ENCODE measurements at regions not wholly inside any gene's neighbourhood (a gene's known extent, or its start where the extent isn't known, plus 50 kb on each side); places are given as distances from the start of the nearest gene placed in this dataset.

DNA sequence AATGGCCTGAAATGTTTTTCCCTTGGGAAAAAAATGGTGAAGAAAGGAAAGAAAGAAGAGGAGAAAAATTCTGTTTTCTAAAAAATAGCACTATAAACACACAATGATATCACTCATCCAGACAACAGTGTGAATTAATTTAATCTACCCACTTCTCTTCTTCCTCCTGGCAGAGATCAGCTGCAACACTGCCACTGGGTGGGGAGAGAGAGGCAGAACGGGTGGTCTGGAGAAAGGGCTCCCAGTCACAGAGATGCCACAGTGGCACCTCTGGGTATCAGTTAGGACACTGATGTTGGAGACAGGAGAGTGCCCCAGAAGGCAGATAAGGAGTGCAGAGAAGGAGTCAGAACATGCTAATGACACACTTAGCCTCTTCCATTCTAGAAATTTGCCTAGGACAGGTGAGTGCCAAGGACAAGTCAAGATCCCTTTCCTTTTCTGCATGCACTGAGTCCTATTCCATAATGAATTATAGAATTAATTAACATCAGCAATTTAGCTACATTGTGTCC is 168.6 kb downstream of the SUCLA2 start:
- Histone ChIP-seq H3K4me3 (ENCODE audit: insufficient read depth, low read depth, low read length) (no peak overlapping the region), H3K36me3 (ENCODE audit: control insufficient read depth, insufficient read depth, low read length) (no peaks in the 10 kb centered on the region), H3K27ac (ENCODE audit: insufficient read depth, low read depth, low read length, poor library complexity, severe bottlenecking) (no peak overlapping the region), H3K9me3 (ENCODE audit: control insufficient read depth, low read length) (no peaks in the 10 kb centered on the region), H3K4me1 (ENCODE audit: control insufficient read depth, insufficient read depth, low read length) (peaks cover 14% of the 10 kb centered on the region), H3K27me3 (ENCODE audit: control insufficient read depth, insufficient read depth, low read length, poor library complexity, severe bottlenecking) (no peaks in the 10 kb centered on the region)
- 69 to 81% methylated on average over 1 of the region's 1 CpG for WGBS, 2 experiments

DNA sequence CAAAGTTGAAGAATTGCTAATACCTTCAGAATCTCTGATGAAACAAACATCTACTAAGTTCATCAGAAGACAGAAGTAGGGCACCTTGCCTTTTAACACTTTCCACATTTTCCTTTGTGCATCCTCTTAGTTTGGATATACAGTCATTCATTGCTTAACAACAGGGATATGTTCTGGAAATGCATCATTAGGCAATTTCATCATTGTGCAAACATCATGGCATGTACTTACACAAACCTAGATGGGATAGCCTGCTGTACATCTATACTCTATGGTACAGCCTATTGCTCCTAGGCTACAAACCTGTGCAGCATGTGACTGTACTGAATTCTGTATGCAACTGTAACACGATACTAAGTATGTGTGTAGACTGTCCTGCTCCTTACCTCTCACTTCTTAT is 169.8 kb downstream of the SUCLA2 start:
- Histone ChIP-seq H3K9me3 (ENCODE audit: control insufficient read depth, low read length) (no peaks in the 10 kb centered on the region), H3K27ac (ENCODE audit: insufficient read depth, low read depth, low read length, poor library complexity, severe bottlenecking) (no peak overlapping the region), H3K36me3 (ENCODE audit: control insufficient read depth, insufficient read depth, low read length) (no peaks in the 10 kb centered on the region), H3K4me3 (ENCODE audit: insufficient read depth, low read depth, low read length) (no peak overlapping the region), H3K4me1 (ENCODE audit: control insufficient read depth, insufficient read depth, low read length) (peaks cover 5% of the 10 kb centered on the region), H3K27me3 (ENCODE audit: control insufficient read depth, insufficient read depth, low read length, poor library complexity, severe bottlenecking) (no peaks in the 10 kb centered on the region)
- WGBS, 2 experiments, result 92 to 100% methylated on average over 1 of the region's 1 CpG

DNA sequence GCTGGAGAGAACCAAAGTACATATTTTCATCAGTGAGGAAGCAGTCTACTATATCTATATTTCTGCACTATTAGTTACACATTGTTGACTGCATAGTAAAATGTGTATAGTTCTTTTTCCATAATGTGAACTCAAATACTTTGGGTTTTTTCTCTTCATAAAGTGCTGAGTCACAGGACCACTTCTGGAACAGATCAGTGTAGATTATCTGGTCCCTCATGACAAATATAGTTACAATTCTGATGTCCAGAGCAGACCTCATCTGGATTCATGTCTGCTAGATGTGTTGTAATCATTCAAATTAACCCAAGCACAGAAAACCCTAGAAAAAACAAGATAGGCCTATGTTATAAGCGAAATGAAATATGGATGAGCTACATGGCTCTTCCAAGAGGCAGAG is 171.4 kb downstream of the SUCLA2 start:
- H3K4me1 ChIP-seq (ENCODE audit: control insufficient read depth, insufficient read depth, low read length), result peaks cover 5% of the 10 kb centered on the region
- H3K27ac ChIP-seq (ENCODE audit: insufficient read depth, low read depth, low read length, poor library complexity, severe bottlenecking), result no peak overlapping the region
- H3K27me3 ChIP-seq (ENCODE audit: control insufficient read depth, insufficient read depth, low read length, poor library complexity, severe bottlenecking), result no peaks in the 10 kb centered on the region
- no peak overlapping the region for H3K4me3 ChIP-seq (ENCODE audit: insufficient read depth, low read depth, low read length)
- no peaks in the 10 kb centered on the region for H3K36me3 ChIP-seq (ENCODE audit: control insufficient read depth, insufficient read depth, low read length)
- 93 to 97% methylated on average over 1 of the region's 1 CpG for WGBS, 2 experiments
- no peaks in the 10 kb centered on the region for H3K9me3 ChIP-seq (ENCODE audit: control insufficient read depth, low read length)

DNA sequence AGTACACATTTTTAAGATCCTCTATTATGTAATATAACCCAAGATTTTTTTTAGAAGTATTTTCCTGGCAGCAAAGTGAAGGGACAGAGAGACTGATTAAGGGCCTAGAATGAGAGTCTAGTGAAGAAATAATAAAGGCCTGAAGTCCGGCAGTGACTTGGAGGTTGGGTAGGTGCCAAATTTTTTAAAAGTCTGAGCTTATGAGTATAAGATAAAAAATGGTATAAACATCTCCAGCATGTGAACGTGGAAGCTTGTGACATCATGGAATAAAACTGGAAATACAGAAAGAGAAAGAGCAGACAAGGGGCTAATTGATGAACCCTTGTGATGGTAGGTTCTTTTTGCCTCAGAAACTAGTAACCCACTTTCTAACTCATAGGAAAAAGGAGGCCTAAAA is 174.6 kb downstream of the SUCLA2 start:
- H3K9me3 ChIP-seq (ENCODE audit: control insufficient read depth, low read length), result no peaks in the 10 kb centered on the region
- no peaks in the 10 kb centered on the region for H3K27me3 ChIP-seq (ENCODE audit: control insufficient read depth, insufficient read depth, low read length, poor library complexity, severe bottlenecking)
- 95 to 96% methylated on average over 2 of the region's 2 CpGs for WGBS, 2 experiments
- H3K27ac ChIP-seq (ENCODE audit: insufficient read depth, low read depth, low read length, poor library complexity, severe bottlenecking), result no peak overlapping the region
- peaks cover 5% of the 10 kb centered on the region for H3K4me1 ChIP-seq (ENCODE audit: control insufficient read depth, insufficient read depth, low read length)
- no peaks in the 10 kb centered on the region for H3K36me3 ChIP-seq (ENCODE audit: control insufficient read depth, insufficient read depth, low read length)
- H3K4me3 ChIP-seq (ENCODE audit: insufficient read depth, low read depth, low read length), result no peak overlapping the region

GRCh38 chr13:47822036-47822435 is 179.0 kb downstream of the SUCLA2 start:
- no peak overlapping the region for H3K4me3 ChIP-seq (ENCODE audit: insufficient read depth, low read depth, low read length)
- no peaks in the 10 kb centered on the region for H3K27me3 ChIP-seq (ENCODE audit: control insufficient read depth, insufficient read depth, low read length, poor library complexity, severe bottlenecking)
- 93 to 99% methylated on average over 4 of the region's 4 CpGs for WGBS, 2 experiments
- H3K36me3 ChIP-seq (ENCODE audit: control insufficient read depth, insufficient read depth, low read length), result no peaks in the 10 kb centered on the region
- no peak overlapping the region for H3K27ac ChIP-seq (ENCODE audit: insufficient read depth, low read depth, low read length, poor library complexity, severe bottlenecking)
- peaks cover under 1% of the 10 kb centered on the region for H3K4me1 ChIP-seq (ENCODE audit: control insufficient read depth, insufficient read depth, low read length)
- H3K9me3 ChIP-seq (ENCODE audit: control insufficient read depth, low read length), result no peaks in the 10 kb centered on the region

DNA sequence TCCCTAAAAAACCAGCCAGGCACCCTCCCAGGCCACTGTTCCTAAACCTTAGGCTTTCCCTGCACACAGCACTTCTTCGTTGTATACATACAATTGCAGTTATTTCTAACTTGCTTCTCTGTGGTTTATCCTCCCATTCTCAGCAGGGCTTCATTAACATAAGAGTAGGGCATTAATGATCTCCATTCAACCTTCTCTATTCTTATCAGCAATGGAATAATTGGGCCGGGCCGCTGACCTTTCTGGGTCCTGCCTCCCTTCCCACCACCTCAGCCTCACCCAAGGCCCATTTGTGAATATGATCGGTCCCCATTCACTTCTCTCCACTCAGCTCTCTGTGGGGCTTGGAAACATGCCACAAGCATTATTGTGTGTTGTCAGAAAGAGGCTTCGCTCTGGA is 184.2 kb downstream of the SUCLA2 start:
- 0 to 18% methylated on average over 3 to 5 of the region's 5 CpGs for WGBS, 2 experiments
- Histone ChIP-seq H3K4me3 (ENCODE audit: insufficient read depth, low read depth, low read length) (no peak overlapping the region), H3K27me3 (ENCODE audit: control insufficient read depth, insufficient read depth, low read length, poor library complexity, severe bottlenecking) (no peaks in the 10 kb centered on the region), H3K36me3 (ENCODE audit: control insufficient read depth, insufficient read depth, low read length) (no peaks in the 10 kb centered on the region), H3K9me3 (ENCODE audit: control insufficient read depth, low read length) (no peaks in the 10 kb centered on the region), H3K4me1 (ENCODE audit: control insufficient read depth, insufficient read depth, low read length) (peaks cover 9% of the 10 kb centered on the region), H3K27ac (ENCODE audit: insufficient read depth, low read depth, low read length, poor library complexity, severe bottlenecking) (no peak overlapping the region)

- H3K9me3 ChIP-seq (ENCODE audit: control insufficient read depth, low read length), result no peaks in the 10 kb centered on the region
- H3K4me1 ChIP-seq (ENCODE audit: control insufficient read depth, insufficient read depth, low read length), result peaks cover 9% of the 10 kb centered on the region
- H3K27me3 ChIP-seq (ENCODE audit: control insufficient read depth, insufficient read depth, low read length, poor library complexity, severe bottlenecking), result no peaks in the 10 kb centered on the region
- H3K4me3 ChIP-seq (ENCODE audit: insufficient read depth, low read depth, low read length), result no peak overlapping the region
- WGBS, 2 experiments, result 25 to 59% methylated on average over 1 of the region's 1 CpG
- H3K27ac ChIP-seq (ENCODE audit: insufficient read depth, low read depth, low read length, poor library complexity, severe bottlenecking), result no peak overlapping the region
- H3K36me3 ChIP-seq (ENCODE audit: control insufficient read depth, insufficient read depth, low read length), result no peaks in the 10 kb centered on the region
Observed at GRCh38 chr13:47813718-47814117, 187.4 kb downstream of the SUCLA2 start.

- H3K27me3 ChIP-seq (ENCODE audit: control insufficient read depth, insufficient read depth, low read length, poor library complexity, severe bottlenecking), result no peaks in the 10 kb centered on the region
- no peak overlapping the region for H3K4me3 ChIP-seq (ENCODE audit: insufficient read depth, low read depth, low read length)
- no peaks in the 10 kb centered on the region for H3K4me1 ChIP-seq (ENCODE audit: control insufficient read depth, insufficient read depth, low read length)
- no peak overlapping the region for H3K27ac ChIP-seq (ENCODE audit: insufficient read depth, low read depth, low read length, poor library complexity, severe bottlenecking)
- H3K36me3 ChIP-seq (ENCODE audit: control insufficient read depth, insufficient read depth, low read length), result no peaks in the 10 kb centered on the region
- no peaks in the 10 kb centered on the region for H3K9me3 ChIP-seq (ENCODE audit: control insufficient read depth, low read length)
- 72 to 85% methylated on average over 1 of the region's 1 CpG for WGBS, 2 experiments
Observed at GRCh38 chr13:47809411-47809810, 191.7 kb downstream of the SUCLA2 start.

GRCh38 chr13:47803131-47803530 is 197.9 kb downstream of the SUCLA2 start:
- Histone ChIP-seq H3K4me3 (ENCODE audit: insufficient read depth, low read depth, low read length) (no peak overlapping the region), H3K4me1 (ENCODE audit: control insufficient read depth, insufficient read depth, low read length) (no peaks in the 10 kb centered on the region), H3K36me3 (ENCODE audit: control insufficient read depth, insufficient read depth, low read length) (no peaks in the 10 kb centered on the region), H3K27ac (ENCODE audit: insufficient read depth, low read depth, low read length, poor library complexity, severe bottlenecking) (no peak overlapping the region), H3K27me3 (ENCODE audit: control insufficient read depth, insufficient read depth, low read length, poor library complexity, severe bottlenecking) (no peaks in the 10 kb centered on the region), H3K9me3 (ENCODE audit: control insufficient read depth, low read length) (peaks cover 2% of the 10 kb centered on the region)
- WGBS, 2 experiments, result 94 to 100% methylated on average over 2 of the region's 2 CpGs

DNA sequence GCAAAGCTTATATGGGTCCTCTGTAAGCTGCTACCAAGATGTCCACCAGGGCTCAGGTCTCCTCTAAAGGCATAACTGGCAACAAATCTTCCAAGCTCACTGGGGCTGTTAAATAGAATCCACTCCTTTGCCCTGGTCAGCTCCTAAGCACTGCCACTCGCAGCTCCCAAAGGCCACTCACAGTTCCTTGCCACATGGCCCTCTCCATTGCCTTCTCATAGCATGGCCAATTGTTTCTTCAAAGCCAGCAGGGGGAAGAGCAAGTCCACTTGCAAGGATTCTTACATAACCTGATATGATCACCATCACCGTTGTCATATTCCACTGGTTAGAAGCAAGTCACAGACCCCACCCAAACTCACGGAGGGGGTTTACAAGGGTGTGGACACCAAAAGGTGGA is 199.5 kb downstream of the SUCLA2 start:
- Histone ChIP-seq H3K4me1 (ENCODE audit: control insufficient read depth, insufficient read depth, low read length) (no peaks in the 10 kb centered on the region), H3K4me3 (ENCODE audit: insufficient read depth, low read depth, low read length) (no peak overlapping the region), H3K27me3 (ENCODE audit: control insufficient read depth, insufficient read depth, low read length, poor library complexity, severe bottlenecking) (no peaks in the 10 kb centered on the region), H3K36me3 (ENCODE audit: control insufficient read depth, insufficient read depth, low read length) (no peaks in the 10 kb centered on the region), H3K9me3 (ENCODE audit: control insufficient read depth, low read length) (peaks cover 2% of the 10 kb centered on the region), H3K27ac (ENCODE audit: insufficient read depth, low read depth, low read length, poor library complexity, severe bottlenecking) (no peak overlapping the region)
- WGBS, 2 experiments, result 81 to 82% methylated on average over 3 of the region's 3 CpGs

- WGBS, 2 experiments, result 87 to 90% methylated on average over 2 of the region's 2 CpGs
- Histone ChIP-seq H3K4me3 (ENCODE audit: insufficient read depth, low read depth, low read length) (no peak overlapping the region), H3K4me1 (ENCODE audit: control insufficient read depth, insufficient read depth, low read length) (no peaks in the 10 kb centered on the region), H3K27ac (ENCODE audit: insufficient read depth, low read depth, low read length, poor library complexity, severe bottlenecking) (no peak overlapping the region), H3K27me3 (ENCODE audit: control insufficient read depth, insufficient read depth, low read length, poor library complexity, severe bottlenecking) (no peaks in the 10 kb centered on the region), H3K36me3 (ENCODE audit: control insufficient read depth, insufficient read depth, low read length) (no peaks in the 10 kb centered on the region), H3K9me3 (ENCODE audit: control insufficient read depth, low read length) (peaks cover 2% of the 10 kb centered on the region)
Observed at GRCh38 chr13:47800593-47800992, 200.5 kb downstream of the SUCLA2 start.
